ENCODE measurements at regions not wholly inside any gene's neighbourhood (a gene's known extent, or its start where the extent isn't known, plus 50 kb on each side); places are given as distances from the start of the nearest gene placed in this dataset.

DNA sequence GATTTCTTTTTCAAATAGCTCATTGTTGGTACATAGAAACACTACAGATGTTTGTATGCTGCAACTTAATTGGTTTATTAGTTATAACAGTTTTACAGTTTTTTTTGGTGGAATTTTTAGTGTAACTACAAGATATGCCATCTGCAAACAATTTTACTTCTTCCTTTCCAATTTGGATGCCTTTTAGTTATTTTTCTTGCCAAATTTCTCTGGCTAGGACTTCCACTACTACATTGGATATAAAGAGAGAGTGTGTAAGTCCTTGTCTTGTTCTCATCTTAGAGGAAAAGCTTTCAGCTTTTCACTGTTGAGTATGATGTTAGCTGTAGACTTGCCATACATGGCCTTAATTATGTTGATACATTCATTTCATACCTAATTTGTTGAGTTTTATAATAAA, 143.6 kb upstream of the EOMES start:
- no peak for DNase-seq

DNA sequence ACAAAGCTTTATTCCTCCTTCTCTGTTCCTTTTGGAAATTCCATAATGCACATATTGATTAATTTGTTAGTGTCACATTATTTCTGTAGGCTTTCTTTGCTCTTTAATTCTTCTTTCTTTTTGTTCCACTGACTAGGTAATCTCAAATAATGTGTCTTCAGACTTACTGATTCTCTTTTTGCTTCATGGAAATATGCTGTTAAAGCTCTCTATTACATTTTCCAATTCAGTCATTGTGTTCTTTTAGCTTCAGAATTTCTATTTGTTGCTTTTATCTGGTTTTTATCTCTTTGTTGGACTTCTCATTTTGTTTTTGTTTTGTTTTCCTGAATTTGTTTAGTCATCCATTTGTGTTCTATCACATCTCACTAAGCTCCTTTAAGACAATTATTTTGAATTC, 147.0 kb upstream of the EOMES start:
- no peak for DNase-seq

DNA sequence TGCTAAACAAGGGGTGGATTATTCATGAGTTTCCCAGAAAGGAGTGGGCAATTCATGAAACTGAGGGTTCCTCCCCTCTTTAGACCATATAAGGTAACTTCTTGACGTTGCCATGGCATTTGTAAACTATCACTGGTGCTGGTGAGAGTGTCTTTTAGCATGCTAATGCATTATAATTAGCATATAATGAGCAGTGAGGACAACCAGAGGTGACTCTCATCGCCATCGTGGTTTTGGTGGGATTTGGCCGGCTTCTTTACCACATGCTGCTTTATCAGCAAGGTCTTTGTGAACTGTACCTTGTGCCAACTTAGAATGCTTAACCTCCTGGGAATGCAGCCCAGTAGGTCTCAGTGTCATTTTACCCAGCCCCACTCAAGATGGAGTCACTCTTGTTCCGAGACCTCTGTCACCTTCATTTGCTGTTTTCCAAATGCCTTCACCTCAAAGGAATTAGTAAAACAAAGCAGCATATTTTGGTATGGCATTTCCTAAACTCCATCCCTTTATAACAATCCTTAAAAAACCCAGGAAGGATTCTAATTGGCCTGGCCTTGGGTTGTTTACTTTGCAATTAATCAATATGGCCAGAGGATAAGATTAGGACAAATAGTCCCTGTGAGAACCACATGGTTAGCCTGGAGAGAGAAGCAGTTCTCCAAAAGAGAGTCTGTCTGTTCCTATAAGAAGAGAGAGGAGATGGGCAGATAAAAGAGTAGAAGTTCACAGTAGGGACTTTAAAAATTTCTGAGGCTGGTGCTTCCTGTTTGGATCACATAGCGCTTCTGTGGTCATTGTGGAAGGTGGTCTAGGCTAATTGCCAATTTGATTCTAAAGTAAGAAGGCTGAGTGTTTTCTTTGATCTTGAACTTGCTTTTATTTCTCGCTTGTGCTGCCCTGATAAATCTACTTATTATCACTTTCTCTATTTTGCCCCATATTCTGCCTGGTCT, 155.2 kb upstream of the EOMES start:
- no peak for DNase-seq

DNA sequence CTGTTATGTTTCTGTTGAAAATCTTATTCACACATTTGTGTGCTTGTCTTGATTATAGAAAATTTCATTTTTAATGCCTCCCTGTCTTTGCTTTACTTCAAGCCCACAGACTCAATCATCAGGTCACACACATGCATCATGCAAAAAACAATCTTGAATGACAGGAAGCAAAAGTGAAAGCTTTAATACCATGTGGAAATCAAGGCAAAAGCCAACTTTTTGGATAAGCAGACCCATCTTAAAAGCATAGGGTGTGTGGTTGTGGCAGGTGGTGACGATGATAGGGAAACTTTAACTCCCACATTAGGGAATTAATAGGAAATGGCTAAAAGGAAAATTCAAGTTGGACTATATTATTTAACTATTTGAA, 155.9 kb upstream of the EOMES start:
- DNase-seq = no peak

DNA sequence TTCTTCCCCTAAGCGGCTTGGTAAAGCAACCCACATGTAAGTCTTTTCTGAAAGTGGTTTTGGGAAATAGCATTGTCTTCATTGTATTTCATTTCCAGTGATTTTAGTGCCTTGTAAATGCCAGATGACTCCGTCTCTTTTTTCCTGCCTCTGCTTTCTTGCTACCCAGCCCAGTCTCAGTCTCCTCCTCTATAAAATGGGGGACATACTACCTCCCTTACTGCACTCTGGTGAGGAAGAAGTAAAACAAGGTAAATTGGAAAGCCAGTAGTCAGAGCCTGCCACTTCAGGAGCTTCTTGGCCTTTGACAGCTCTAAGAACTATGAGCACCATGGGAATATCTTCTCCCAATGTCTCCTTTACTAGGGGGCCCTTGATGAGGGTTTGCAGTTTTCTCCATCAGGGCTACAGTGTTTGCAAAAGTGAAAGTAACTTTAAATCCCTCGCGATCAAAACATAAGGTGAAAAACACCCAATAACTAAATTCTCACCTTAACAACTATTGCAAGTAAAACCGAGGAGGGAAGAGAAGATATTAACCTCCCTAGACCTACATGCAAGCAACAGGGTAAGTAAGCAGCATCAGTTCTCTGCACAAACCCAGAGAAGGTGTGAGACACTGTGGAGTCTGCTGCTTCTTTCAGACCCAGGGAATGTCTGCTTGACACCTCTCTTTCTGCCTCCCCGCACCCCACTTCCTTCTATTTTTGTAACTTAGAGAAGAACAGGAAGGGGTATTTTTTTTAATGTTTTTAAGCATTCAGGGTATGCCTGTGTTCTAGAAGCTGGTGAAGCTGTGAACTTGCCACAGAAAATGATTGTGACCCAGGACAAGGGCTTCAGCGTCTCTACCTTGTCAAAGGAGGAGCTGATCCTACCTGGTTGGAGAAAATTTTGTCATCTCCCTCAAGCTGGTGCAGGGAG, 159.1 kb upstream of the EOMES start:
- no peak for DNase-seq

DNA sequence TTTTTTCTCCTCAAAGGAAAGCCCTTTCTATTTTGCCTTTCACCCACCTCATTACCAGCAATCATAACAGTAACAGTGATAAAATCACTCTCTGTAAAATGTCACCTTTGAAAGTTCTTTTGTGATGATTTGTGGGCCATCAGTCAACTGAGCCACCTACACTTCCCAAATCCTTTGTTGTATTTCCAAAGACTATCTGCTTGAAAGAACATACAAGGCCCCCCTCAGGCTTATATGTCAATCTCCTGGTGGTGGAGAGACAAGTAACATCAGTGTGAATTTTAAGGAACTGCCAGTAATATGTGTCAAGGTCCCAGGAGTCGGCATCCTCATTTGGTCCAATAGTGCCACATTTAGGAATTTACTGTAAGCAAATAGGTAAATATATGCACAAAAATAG, 161.1 kb upstream of the EOMES start:
- DNase-seq = no peak

DNA sequence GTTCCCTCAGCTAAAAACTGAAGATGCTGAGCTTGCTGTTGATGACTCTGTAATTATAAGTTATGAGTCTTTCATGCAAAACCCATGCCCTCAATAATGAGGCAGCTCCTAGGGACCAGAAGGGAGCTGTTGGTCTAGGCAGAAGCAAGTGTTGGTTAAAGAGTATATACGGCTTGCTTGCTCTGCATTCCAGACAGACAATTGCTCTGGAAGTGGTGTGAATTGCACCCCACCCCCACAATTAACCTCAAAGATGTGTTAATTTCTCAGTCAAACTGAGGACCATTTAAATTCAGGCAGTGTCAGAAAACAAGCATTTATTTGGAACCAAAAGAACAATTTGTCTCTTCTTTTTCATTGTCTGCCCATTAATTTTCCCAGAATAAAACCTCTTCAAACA, 163.5 kb upstream of the EOMES start:
- no peak for DNase-seq

DNA sequence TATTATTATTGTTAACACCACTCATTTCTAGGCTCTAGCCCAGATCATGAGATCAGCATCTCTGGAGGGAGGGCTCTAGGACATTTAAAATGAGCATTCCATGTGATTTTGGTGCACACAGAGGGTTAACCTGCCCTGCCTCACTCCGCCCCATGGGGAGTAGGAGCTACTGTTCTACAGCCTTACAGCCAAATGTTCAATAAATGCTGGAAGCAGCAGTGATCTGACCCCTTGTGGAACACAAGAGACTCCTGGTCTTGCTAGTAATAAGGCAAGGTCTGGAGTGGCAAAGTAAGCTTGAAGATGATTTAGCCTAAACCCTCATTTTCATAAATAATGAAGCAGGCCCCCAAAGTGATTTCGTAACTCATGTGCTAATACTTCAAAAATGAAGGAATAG, 166.4 kb upstream of the EOMES start:
- no peak for DNase-seq

DNA sequence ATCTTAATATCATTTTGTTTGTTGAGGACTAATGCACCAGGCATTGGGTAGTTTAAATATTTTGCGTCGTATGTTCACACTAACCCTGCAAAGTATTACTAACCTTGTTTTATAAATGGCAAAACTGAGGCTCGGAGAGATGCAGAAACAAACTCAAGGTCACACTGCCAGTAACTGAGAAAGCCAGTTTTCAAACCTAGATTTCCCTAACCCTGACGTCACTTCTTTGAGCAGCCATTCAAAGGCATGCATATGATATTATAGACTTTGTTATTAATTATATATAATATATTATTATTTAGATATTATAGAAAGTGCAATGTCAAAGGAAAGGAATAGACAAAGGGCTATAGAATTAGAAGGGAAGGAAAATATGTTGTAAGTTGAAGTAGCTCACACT, 167.6 kb upstream of the EOMES start:
- no peak for DNase-seq

DNA sequence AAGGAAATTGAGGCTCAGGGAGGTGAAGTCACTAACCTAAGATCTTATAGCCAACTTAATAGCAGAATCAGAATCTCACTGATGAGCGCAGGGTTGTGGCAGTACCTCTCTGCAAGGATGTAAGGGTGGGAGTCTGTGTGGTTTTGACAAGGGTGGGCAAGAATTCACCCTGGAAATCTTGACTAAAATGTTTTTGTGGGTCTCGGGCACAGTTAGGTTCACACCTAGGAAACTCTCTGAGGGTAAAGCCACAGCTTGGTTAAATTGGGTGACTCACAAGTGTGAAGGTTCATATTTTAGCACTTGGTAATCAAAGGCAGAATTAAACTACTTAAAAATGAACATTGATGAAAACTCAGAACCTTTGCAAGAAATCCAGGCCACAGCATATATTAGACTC, 178.2 kb upstream of the EOMES start:
- no peak for DNase-seq

DNA sequence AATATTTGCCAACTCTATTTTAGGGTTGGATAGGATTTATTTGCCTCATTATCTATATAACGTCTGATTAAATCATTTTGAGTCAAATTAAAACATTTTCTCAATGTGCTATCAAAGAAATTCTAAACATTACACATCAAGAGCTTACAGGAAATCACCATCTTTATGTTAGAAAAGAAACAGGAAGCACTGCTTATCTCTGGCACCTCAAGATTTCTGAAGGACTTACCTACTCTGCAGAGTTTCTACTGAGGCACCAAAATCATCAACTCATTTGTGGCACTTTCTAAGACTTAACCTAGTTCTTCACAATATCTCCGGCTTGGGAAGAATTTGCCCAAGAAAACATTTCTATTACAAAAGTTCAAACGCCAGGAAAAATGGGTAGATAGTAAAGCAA, 181.3 kb upstream of the EOMES start:
- DNase-seq = no peak

DNA sequence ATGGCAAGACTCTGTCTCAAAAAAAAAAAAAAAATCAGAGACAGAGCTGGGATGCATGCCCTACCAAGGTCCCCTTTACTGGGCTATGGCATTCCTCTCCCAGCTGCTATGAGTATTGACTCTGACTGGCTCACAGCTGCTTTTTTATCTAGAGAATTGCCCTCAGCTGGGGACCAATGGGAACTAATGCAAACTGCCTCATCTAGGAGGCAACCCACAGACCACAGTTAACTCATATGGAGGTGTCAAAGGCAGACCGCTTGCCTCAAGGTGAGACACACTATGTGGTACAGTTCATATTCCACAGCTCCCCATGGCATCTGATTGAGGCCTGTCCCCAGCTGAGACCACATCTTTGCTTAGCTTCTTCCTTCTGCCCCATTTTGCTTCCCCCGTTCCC, 183.5 kb upstream of the EOMES start:
- no peak for DNase-seq

DNA sequence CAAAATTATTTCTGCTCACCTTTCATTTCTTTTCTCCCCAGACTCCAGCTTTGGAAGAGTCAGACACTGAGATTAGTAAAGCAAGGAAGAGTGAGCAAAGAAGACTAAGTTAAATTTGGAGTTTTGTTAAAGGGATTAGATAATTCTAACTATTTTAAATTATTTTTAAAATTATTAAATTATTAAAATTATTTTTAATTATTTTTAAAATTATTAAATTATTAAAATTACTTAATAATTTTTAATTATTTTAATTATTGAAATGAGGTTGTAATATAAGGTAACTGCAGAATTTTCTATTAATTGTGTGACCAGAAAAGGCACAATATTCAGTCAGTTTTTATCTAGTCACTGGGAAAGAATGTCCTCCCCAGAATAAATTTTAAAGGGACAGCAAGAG, 185.0 kb upstream of the EOMES start:
- no peak for DNase-seq

DNA sequence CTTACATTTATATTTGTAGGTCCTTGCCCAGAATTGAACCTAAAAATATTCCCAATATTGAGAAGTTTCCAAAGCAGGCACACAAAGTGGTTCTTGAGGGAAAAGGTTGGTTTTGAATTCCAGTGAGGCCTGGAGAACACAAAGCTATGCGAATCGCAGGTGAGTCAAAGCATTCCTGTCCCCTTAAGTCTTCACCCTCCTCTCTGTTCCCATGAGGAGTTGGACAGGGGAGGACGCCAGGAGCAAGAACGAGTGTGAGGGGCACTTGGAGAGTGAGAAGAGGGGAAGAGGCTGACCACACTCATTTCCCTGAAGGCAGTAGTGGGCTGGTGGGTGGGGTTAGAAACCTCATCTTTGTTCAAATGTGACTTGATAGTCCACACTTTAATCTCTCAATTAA, 185.8 kb upstream of the EOMES start:
- no peak for DNase-seq

DNA sequence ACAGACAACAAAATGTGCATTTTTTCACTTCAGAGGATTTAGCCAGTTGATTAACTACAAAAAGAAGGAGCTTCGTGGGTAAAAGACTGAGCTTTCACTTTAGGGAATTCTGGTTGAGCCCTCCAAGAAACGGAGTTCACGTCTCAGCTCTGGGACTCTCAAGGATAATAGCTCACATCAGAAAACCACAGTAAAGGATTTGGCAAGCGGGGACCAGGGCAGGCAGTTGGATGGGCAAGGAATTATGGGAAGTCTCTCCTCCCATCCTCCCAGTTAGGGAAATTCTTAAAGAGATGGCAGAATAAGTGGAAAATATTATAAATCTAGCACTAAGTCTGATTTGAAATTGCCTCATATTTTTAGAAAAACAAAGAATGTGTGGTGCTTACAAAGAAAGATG, 188.3 kb upstream of the EOMES start:
- DNase-seq = no peak

DNA sequence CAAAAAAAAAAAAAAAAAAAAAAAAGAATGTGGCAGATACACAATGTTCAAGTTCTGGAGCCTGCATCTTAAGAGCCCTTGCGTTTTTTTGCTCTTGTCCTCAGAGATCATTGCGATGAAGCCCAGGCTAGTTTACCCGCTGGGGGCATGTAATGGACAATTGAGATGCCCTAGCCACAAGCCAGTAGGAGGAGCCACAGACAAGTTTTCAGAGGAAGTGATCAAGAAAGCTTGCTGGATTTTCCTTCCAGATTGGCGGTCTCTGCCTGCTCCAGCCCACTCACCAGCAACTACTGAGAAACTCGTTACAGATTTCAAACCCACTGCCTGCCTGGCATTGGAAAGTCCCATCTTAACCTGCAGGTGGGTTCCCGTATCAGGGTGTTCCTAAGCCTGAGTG, 192.1 kb upstream of the EOMES start:
- DNase-seq = peak; percentile 3

DNA sequence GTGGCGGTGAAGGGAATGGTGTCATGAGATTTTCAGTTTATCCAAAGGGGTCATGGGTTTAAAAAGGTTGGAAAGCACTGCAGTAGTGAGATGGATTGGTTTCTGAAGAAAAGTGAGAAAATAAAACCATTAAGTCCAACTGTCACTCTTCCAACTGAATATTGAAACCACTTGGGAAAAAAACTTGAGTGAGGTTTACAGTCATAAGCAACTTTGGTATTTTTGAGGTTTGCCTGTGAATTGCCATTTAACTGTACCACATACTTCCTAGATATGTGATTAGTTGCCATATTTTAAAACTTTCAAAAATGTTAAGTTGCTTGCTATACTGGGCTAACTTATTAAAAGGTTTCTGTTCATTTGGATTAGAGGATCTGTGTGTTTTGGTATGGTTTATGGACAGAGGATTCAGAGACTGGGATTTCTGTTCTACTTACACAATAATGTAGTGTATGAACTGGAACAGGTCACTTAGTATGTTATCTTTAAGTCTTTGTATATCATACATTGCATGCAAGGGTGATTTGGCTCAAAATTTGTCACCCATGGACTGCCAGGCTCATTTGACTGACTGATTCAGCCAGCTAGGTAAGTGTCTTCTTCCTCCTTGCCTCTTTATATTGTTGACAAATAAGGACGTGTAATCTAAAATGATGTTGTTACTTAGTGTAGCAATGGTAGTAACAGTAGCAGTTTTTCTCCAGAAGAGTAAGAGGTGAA, 201.4 kb upstream of the EOMES start:
- DNase-seq = no peak

DNA sequence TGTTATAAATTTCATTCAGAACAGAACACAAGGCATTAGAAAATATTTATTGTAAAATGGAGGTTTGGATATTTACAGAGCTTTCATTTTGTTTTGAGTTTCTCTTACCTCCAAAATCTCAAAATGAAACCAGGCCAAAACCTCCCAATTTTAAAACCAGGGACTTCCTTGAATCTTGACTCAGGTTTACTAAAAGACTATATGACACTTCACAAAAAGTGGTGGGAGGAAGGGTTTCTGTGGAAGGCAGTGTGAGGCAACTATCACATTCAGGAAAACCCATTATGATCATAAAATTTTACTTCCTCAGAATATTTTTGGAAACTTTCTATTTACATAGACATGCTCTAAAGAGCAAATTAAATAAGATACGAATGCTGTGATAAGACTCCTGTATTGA, 205.8 kb upstream of the EOMES start:
- no peak for DNase-seq

DNA sequence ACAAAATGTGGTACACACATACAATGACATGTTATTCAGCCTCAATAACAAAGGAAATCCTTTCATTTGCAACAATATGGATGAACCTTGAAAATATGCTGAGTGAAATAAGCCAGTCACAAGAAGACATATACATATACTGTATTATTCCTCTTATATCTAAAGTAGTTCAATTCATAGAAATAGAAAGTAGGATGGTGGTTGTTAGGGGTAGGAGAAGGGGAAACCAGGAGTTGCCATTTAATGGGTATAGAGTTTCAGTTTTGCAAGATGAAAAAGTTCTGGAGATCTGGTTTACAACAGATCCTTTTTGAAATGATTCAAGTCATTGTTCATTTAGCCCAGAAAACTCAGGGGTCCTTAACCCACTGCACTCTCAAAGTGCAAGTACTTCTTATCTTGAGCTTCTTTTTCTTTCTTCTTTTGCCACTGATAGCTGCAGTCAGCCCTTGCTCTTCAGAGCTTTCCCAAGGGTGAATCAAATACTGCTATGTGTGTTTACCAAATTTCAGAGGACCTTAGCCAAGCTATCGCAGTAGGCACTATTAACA, 208.0 kb upstream of the EOMES start:
- no peak for DNase-seq

DNA sequence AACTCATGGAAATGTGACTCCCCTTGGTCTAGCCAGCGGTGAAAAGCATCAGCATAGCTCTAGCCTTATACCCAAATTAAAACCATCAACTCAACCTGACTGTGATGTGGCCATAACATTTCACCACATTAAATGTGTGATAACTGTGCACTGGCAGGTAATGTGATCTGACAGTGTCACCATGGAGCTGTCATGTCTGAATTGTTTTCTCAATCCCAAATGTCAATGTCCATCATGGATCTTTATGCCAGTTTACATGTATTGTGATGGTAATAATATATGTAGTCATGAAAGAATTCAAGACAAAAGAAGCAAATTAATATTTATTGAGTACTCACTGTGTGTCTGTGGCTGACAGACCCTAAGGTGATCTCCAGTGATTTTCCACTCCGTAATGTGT, 213.4 kb upstream of the EOMES start:
- DNase-seq = no peak

DNA sequence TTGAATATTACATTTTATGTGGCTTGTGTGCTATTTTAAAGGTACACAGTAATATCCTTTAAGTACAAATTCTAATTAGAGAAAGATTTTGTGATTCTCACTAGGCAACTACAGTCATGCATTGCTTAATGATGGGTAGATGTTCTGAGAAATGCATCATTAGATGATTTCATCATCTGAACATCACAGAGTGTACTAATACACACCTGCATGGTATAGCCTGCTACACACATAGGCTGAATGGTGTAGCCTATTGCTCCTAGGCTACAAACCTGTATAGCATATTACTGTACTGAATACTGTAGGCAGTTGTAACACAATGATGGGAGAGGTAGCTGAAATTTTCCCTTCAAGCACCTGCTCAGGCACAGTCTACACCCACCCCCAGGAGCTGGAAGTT, 217.4 kb upstream of the EOMES start:
- DNase-seq = no peak

DNA sequence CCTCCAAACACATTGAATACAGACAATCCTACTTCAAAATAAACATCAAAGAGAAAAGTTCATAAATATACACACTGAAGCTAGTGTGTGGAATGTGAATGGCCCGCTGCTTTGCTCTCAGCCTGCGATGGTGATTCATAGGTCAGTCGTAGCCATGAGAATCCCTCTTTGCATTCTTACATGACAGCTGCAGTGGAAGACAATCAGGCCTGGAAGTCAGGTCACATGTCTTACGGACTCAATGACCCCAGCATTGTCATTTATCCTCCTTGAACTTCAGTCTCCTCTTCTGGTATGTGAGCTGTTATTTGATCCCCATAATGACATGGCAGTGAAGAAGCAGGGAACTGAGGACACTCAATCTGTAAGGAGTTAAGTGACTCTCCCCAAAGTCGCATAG, 217.8 kb upstream of the EOMES start:
- peak; percentile 47 for DNase-seq

DNA sequence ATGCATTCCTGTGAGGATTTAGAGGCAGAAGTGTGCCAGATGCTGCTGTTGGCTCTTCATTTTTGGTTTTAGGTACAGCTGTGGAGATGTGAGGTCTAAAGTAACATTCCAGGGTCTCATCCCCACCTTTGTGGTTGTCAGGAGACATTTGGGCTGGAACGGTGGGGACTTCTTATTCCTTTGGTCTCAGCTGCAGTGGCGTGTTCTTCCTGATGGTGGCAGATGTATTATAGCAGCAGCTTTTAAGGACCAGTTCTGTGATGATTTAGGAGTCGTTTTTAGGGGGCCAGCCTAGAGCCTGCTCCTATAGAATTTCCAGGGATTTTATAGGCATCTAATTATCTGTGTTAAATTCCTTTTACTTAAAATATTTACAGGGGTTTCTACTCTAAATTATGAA, 221.0 kb upstream of the EOMES start:
- DNase-seq = peak; percentile 13

Measured in EL (cell line).